GM23338 (cell line): ENCODE measurements at regions not wholly inside any gene's neighbourhood (a gene's known extent, or its start where the extent isn't known, plus 50 kb on each side); places are given as distances from the start of the nearest gene placed in this dataset.
A peak's percentile ranks its signal among the peaks of the same experiment; 100 is the strongest.

ENCODE experiments used
- ATAC-seq: fragments of 200-7000 bp; cut with Tn5 transposase; 3 replicates; pipeline ENCODE4 v1.9.1; 2020
- DNase-seq: peaks from one replicate; pipeline ENCODE4 v3.0.0-alpha.2; 2015; ENCODE audit warnings: low spot score
- H2AFZ ChIP-seq: fragments of 200-600 bp; sonication (generic); 2 replicates; pipeline ENCODE4 v1.8.0; 2016; ENCODE audit warnings: antibody characterized with exemption, mild to moderate bottlenecking, moderate library complexity
- H3F3A ChIP-seq: fragments of 200-600 bp; sonication (generic); replicated peaks from 2 replicates; pipeline ENCODE4 v1.8.0; 2017; ENCODE audit warnings: antibody characterized with exemption, mixed run types, low read depth
- H3K27ac ChIP-seq: fragments of 200-600 bp; sonication (generic); 2 replicates; pipeline ENCODE4 v1.6.1; 2016; ENCODE audit warnings: low read depth
- H3K27me3 ChIP-seq: fragments of 200-600 bp; sonication (generic); 2 replicates; pipeline ENCODE4 v1.8.0; 2016; ENCODE audit warnings: mild to moderate bottlenecking, mixed run types, moderate library complexity; ENCODE audit not compliant: insufficient read depth
- H3K36me3 ChIP-seq: fragments of 200-600 bp; sonication (generic); 2 replicates; pipeline ENCODE4 v1.8.0; 2016; ENCODE audit warnings: mild to moderate bottlenecking; ENCODE audit not compliant: insufficient read depth
- H3K4me1 ChIP-seq: fragments of 200-600 bp; sonication (generic); 2 replicates; pipeline ENCODE4 v1.8.0; 2016; ENCODE audit warnings: mild to moderate bottlenecking, moderate library complexity; ENCODE audit not compliant: insufficient read depth
- H3K4me2 ChIP-seq: fragments of 200-600 bp; sonication (generic); 2 replicates; pipeline ENCODE4 v1.7.1; 2017; ENCODE audit warnings: mixed run types
- H3K4me3 ChIP-seq: fragments of 200-600 bp; sonication (generic); 2 replicates; pipeline ENCODE4 v1.6.1; 2016; ENCODE audit warnings: mixed run types
- H3K79me2 ChIP-seq: fragments of 200-600 bp; sonication (generic); replicated peaks from 2 replicates; pipeline ENCODE4 v1.8.0; 2017; ENCODE audit warnings: mild to moderate bottlenecking; ENCODE audit not compliant: insufficient read depth
- H3K9me2 ChIP-seq: fragments of 200-600 bp; sonication (generic); 2 replicates; pipeline ENCODE4 v1.8.0; 2017; ENCODE audit not compliant: insufficient read depth
- H4K20me1 ChIP-seq: fragments of 200-600 bp; sonication (generic); replicated peaks from 2 replicates; pipeline ENCODE4 v1.8.0; 2017; ENCODE audit warnings: mild to moderate bottlenecking; ENCODE audit not compliant: insufficient read depth
- H3K27ac Mint-ChIP-seq: 2 replicates; pipeline ENCODE4 v1.8.0; 2020; ENCODE audit warnings: inconsistent platforms, mild to moderate bottlenecking, moderate library complexity, mixed read lengths
- H3K27me3 Mint-ChIP-seq: 3 replicates; pipeline ENCODE4 v1.8.0; 2022; ENCODE audit warnings: low read depth, mild to moderate bottlenecking, moderate library complexity, mixed read lengths, inconsistent platforms; ENCODE audit not compliant: insufficient read depth, poor library complexity
- H3K36me3 Mint-ChIP-seq: 3 replicates; pipeline ENCODE4 v1.8.0; 2021; ENCODE audit warnings: low read depth, mild to moderate bottlenecking, inconsistent platforms, moderate library complexity, mixed read lengths
- H3K4me1 Mint-ChIP-seq: 3 replicates; pipeline ENCODE4 v1.8.0; 2020; ENCODE audit warnings: mild to moderate bottlenecking, inconsistent platforms, mixed read lengths
- H3K4me3 Mint-ChIP-seq: 3 replicates; pipeline ENCODE4 v1.8.0; 2021; ENCODE audit warnings: moderate library complexity, mild to moderate bottlenecking, inconsistent platforms, mixed read lengths
- H3K9me3 Mint-ChIP-seq: 3 replicates; pipeline ENCODE4 v1.8.0; 2020; ENCODE audit warnings: moderate library complexity, mild to moderate bottlenecking, inconsistent platforms, mixed read lengths
- CREB1 ChIP-seq: fragments of 250-450 bp; sonication (Bioruptor Pico); IDR thresholded peaks from 2 replicates; pipeline ENCODE4 v1.5.0; 2020; ENCODE audit warnings: low read depth, mild to moderate bottlenecking, moderate library complexity
- EZH2 ChIP-seq: fragments of 200-600 bp; sonication (generic); IDR thresholded peaks from one replicate; pipeline ENCODE4 v1.8.0; 2017; ENCODE audit warnings: antibody characterized with exemption, mild to moderate bottlenecking, low read depth; ENCODE audit not compliant: unreplicated experiment
- EZH2phosphoT487 ChIP-seq: fragments of 200-600 bp; sonication (generic); IDR thresholded peaks from one replicate; pipeline ENCODE4 v1.8.1; 2018; ENCODE audit warnings: antibody characterized with exemption; ENCODE audit not compliant: unreplicated experiment
- JUNB ChIP-seq: IDR thresholded peaks from one replicate; pipeline ENCODE4 v1.6.1; 2016; ENCODE audit warnings: antibody characterized with exemption; ENCODE audit not compliant: unreplicated experiment
- NANOG ChIP-seq: IDR thresholded peaks from 2 replicates; pipeline ENCODE4 v1.6.1; 2016; ENCODE audit warnings: antibody characterized with exemption, borderline replicate concordance
- POLR2AphosphoS5 ChIP-seq: IDR thresholded peaks from 2 replicates; pipeline ENCODE4 v1.6.1; 2016; ENCODE audit warnings: antibody characterized with exemption, low read depth
- REST ChIP-seq: IDR thresholded peaks from one replicate; pipeline ENCODE4 v1.6.1; 2018; ENCODE audit warnings: antibody characterized with exemption; ENCODE audit not compliant: unreplicated experiment
- STAT1 ChIP-seq: IDR thresholded peaks from one replicate; pipeline ENCODE4 v1.6.1; 2016; ENCODE audit warnings: antibody characterized with exemption; ENCODE audit not compliant: unreplicated experiment
- ZNF114 ChIP-seq: fragments of 250-450 bp; sonication (Bioruptor Pico); IDR thresholded peaks from 2 replicates; pipeline ENCODE4 v1.5.0; 2020; ENCODE audit warnings: mild to moderate bottlenecking, moderate library complexity
- ZNF331 ChIP-seq: fragments of 250-450 bp; sonication (Bioruptor Pico); IDR thresholded peaks from 2 replicates; pipeline ENCODE4 v1.5.0; 2020; ENCODE audit warnings: low read depth, mild to moderate bottlenecking, moderate library complexity
- ZNF462 ChIP-seq: fragments of 250-450 bp; sonication (Bioruptor Pico); IDR thresholded peaks from 2 replicates; pipeline ENCODE4 v1.5.0; 2020; ENCODE audit warnings: mild to moderate bottlenecking, moderate library complexity
- TF ChIP-seq, protein P1 (sequence below), 2 experiments: fragments of 200-600 bp in 1 of 2; sonication (generic) in 1 of 2; conservative IDR thresholded peaks; 2 replicates each; pipeline versions ENCODE4 v1.5.1 to v1.6.1; 2016 to 2017; ENCODE audit warnings: antibody characterized with exemption in 2 of 2, low read depth in 2 of 2, mild to moderate bottlenecking in 2 of 2, moderate library complexity in 1 of 2

DNA sequence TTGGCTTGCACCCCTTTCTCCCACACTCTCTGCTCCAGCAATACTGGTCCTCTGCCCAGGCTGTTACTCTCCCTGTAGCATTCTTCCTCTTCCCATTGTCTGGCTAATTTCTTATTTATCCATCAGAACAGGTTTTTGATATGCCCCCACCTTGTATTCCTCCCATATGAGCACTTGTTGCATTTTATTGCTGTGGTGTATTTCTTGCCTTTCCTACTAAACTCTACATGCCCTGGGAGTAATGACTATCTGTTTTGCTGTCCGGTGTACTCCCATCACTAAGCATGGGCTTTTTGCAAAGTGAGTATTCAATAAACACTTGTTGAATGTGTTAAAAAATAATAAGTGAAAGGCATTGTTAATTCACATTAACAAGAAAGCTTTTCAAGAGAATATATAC, 104.3 kb upstream of the RANBP3L start:
- peaks cover 7% of the 10 kb centered on the region for H3K4me1 ChIP-seq
- H3K4me2 ChIP-seq, result peak overlapping the region; percentile 51; the same call in 1 of the 2 replicates
- no peaks in the 10 kb centered on the region for H3K79me2 ChIP-seq
- H3K27me3 Mint-ChIP-seq, result peaks cover 2% of the 10 kb centered on the region
- H3K9me3 Mint-ChIP-seq, result no peaks in the 10 kb centered on the region
- no peaks in the 10 kb centered on the region for H4K20me1 ChIP-seq
- no peak for ATAC-seq
- H3K4me3 Mint-ChIP-seq, result no peak overlapping the region
- no peaks in the 10 kb centered on the region for H3F3A ChIP-seq
- no peak for DNase-seq
- H2AFZ ChIP-seq, result no peak overlapping the region
- H3K36me3 ChIP-seq, result no peaks in the 10 kb centered on the region
- no peak overlapping the region for H3K4me3 ChIP-seq
- no peak overlapping the region for H3K27ac ChIP-seq
- TF ChIP-seq ZNF331, result no peak
- no peak overlapping the region for H3K27ac Mint-ChIP-seq
- no peaks in the 10 kb centered on the region for H3K27me3 ChIP-seq
- peaks cover 5% of the 10 kb centered on the region for H3K4me1 Mint-ChIP-seq
- H3K36me3 Mint-ChIP-seq, result no peaks in the 10 kb centered on the region
- H3K9me2 ChIP-seq, result no peaks in the 10 kb centered on the region

GRCh38 chr5:36407396-36407795, 105.7 kb upstream of the RANBP3L start:
- Histone ChIP-seq H4K20me1 (no peaks in the 10 kb centered on the region), H3K4me1 (peaks cover 7% of the 10 kb centered on the region), H3K79me2 (no peaks in the 10 kb centered on the region), H3K9me2 (no peaks in the 10 kb centered on the region), H3K4me2 (no peak overlapping the region), H2AFZ (no peak overlapping the region), H3K27ac (no peak overlapping the region), H3K27me3 (0 out of 2 replicates have a peak, but pooled peaks cover 2% of the 10 kb centered on the region), H3F3A (no peaks in the 10 kb centered on the region), H3K36me3 (no peaks in the 10 kb centered on the region), H3K4me3 (no peak overlapping the region)
- Mint-ChIP-seq H3K27ac (no peak overlapping the region), H3K4me3 (no peak overlapping the region), H3K27me3 (peaks cover 2% of the 10 kb centered on the region), H3K4me1 (peaks cover 5% of the 10 kb centered on the region), H3K9me3 (0 out of 3 replicates have a peak, but pooled peaks cover 5% of the 10 kb centered on the region), H3K36me3 (no peaks in the 10 kb centered on the region)
- DNase-seq (no peak), ATAC-seq (no peak)
- TF ChIP-seq NANOG (no peak), CREB1 (no peak), REST (no peak), ZNF331 (no peak), STAT1 (no peak), ZNF462 (CRISPR knock-in tag) (no peak), EZH2phosphoT487 (no peak), POLR2AphosphoS5 (no peak), EZH2 (no peak), ZNF114 (CRISPR knock-in tag) (no peak), JUNB (no peak)
- TF ChIP-seq, protein P1, sequence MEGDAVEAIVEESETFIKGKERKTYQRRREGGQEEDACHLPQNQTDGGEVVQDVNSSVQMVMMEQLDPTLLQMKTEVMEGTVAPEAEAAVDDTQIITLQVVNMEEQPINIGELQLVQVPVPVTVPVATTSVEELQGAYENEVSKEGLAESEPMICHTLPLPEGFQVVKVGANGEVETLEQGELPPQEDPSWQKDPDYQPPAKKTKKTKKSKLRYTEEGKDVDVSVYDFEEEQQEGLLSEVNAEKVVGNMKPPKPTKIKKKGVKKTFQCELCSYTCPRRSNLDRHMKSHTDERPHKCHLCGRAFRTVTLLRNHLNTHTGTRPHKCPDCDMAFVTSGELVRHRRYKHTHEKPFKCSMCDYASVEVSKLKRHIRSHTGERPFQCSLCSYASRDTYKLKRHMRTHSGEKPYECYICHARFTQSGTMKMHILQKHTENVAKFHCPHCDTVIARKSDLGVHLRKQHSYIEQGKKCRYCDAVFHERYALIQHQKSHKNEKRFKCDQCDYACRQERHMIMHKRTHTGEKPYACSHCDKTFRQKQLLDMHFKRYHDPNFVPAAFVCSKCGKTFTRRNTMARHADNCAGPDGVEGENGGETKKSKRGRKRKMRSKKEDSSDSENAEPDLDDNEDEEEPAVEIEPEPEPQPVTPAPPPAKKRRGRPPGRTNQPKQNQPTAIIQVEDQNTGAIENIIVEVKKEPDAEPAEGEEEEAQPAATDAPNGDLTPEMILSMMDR (conservative IDR thresholded peaks at IDR 0.05; ENCODE audit: low read depth in 2 of 2), result no peak
